ENCODE measurements at regions not wholly inside any gene's neighbourhood (a gene's known extent, or its start where the extent isn't known, plus 50 kb on each side); places are given as distances from the start of the nearest gene placed in this dataset.
"Not testable (repeated sequence)": the region's sequence is repeated elsewhere in the genome, so short reads cannot be mapped to it uniquely, and the experiment has no call there.

DNA sequence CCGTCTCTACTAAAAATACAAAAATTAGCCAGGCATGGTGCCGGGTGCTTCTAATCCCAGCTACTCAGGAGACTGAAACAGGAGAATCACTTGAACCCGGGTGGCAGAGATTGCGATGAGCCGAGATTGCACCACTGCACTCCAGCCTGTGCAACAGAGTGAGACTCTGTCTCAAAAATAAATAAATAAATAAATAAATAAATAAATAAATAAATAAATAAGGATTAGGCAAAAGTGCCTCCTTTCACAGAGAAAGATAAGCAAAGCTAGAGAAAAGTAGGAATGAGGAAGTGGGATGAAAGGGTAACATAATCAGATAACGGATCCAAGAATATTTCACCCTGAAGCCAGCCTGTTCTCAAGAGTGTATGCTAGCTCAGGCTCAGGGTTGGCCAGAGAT lies 869.6 kb upstream of the AUTS2 start:
- POLR2A ChIA-PET (ENCODE audit: partially characterized antibody); FAIRE-seq; H2AK5ac ChIP-seq (ENCODE audit: low read depth, low read length); H3K4me1 ChIP-seq (replicated peaks in 1 of 4; ENCODE audit: control insufficient read depth in 3 of 4, insufficient read depth in 4 of 4, low read length in 3 of 4); H2BK12ac ChIP-seq (ENCODE audit: low read depth, low read length); H2BK15ac ChIP-seq (ENCODE audit: low read length); H2BK20ac ChIP-seq (ENCODE audit: low read length); DNase-seq (ENCODE audit: low read depth in 1 of 2, low spot score in 2 of 2); H2BK120ac ChIP-seq (replicated peaks; ENCODE audit: low read depth, low read length); H3K4me3 ChIP-seq (ENCODE audit: extremely low read depth in 1 of 4, insufficient read depth in 2 of 4, low read depth in 3 of 4, low read length in 4 of 4); H3K36me3 ChIP-seq (ENCODE audit: control insufficient read depth in 2 of 4, insufficient read depth in 4 of 4, low read length in 3 of 4); H3K56ac ChIP-seq (replicated peaks; ENCODE audit: insufficient read length, low read depth, low read length); H3K23me2 ChIP-seq (ENCODE audit: low read depth, low read length); H3K4me2 ChIP-seq (ENCODE audit: insufficient read depth in 1 of 2, low read depth in 2 of 2, low read length in 2 of 2); H3K23ac ChIP-seq (ENCODE audit: insufficient read length); H3K79me2 ChIP-seq (ENCODE audit: control insufficient read depth in 1 of 2, insufficient read depth in 2 of 2, low read length in 2 of 2); H3K27ac ChIP-seq (ENCODE audit: low read depth, low read length); H4K5ac ChIP-seq (ENCODE audit: insufficient read length, low read depth, low read length); H3K14ac ChIP-seq (ENCODE audit: insufficient read length); H3K4ac ChIP-seq (replicated peaks; ENCODE audit: insufficient read length, low read depth, low read length); H3K79me1 ChIP-seq (ENCODE audit: low read depth, low read length); H3K18ac ChIP-seq (ENCODE audit: extremely low read depth, low read length); H3K9ac ChIP-seq (replicated peaks in 1 of 4; ENCODE audit: extremely low read depth in 1 of 4, low read depth in 3 of 4, low read length in 3 of 4); H4K20me1 ChIP-seq (replicated peaks in 1 of 2; ENCODE audit: control insufficient read depth in 1 of 2, insufficient read depth in 2 of 2, low read length in 2 of 2); H2AFZ ChIP-seq (ENCODE audit: low read length); H4K8ac ChIP-seq (ENCODE audit: extremely low read depth, insufficient read depth, low read length); H2BK5ac ChIP-seq (ENCODE audit: low read depth, low read length); H3K9me3 ChIP-seq (ENCODE audit: insufficient read depth in 2 of 2, low read depth in 1 of 2, low read length in 1 of 2); H4K91ac ChIP-seq (replicated peaks; ENCODE audit: insufficient read length, low read length); H3K27me3 ChIP-seq (replicated peaks in 1 of 4; ENCODE audit: control insufficient read depth in 3 of 4, extremely low read depth in 1 of 4, insufficient read depth in 3 of 4, low read length in 3 of 4): not testable (repeated sequence)
- CTCF ChIA-PET (ENCODE audit: partially characterized antibody) = interaction anchor here (0.6 kb wide), 1 partner anchor 45 kb away, joined by 3 read pairs; no protein-coding TSS in a partner anchor
- WGBS, 2 experiments (ENCODE audit: extremely low coverage in 1 of 2, insufficient coverage in 1 of 2, insufficient read length in 1 of 2, insufficient replicate concordance in 2 of 2, low coverage in 1 of 2, low lambda C conversion rate in 2 of 2, missing lambda C conversion rate in 1 of 2) = 96% methylated on average over 6 of the region's 6 CpGs; no CpG with 5 or more reads in 1 of the 2 experiments

Data from H1 (cell line).